Peyer's patch (tissue), 4 donors: ENCODE measurements at regions not wholly inside any gene's neighbourhood (a gene's known extent, or its start where the extent isn't known, plus 50 kb on each side); places are given as distances from the start of the nearest gene placed in this dataset.

Experiments used
- POLR2A ChIP-seq, 2 donors: fragments of 450-650 bp; IDR thresholded peaks; one replicate each; pipeline ENCODE4 v1.5.1; 2017; ENCODE audit warnings: antibody characterized with exemption in 2 of 2, mild to moderate bottlenecking in 2 of 2, moderate library complexity in 2 of 2
- TF ChIP-seq, protein P1 (sequence below), 6 experiments: fragments of 450-650 bp in 4 of 6; fragments of 200-600 bp in 2 of 6; sonication (generic) in 1 of 6; IDR thresholded peaks; one replicate each; pipeline ENCODE4 v1.5.1; 2017 to 2019; ENCODE audit warnings: antibody characterized with exemption in 6 of 6, mild to moderate bottlenecking in 3 of 6, moderate library complexity in 1 of 6

DNA sequence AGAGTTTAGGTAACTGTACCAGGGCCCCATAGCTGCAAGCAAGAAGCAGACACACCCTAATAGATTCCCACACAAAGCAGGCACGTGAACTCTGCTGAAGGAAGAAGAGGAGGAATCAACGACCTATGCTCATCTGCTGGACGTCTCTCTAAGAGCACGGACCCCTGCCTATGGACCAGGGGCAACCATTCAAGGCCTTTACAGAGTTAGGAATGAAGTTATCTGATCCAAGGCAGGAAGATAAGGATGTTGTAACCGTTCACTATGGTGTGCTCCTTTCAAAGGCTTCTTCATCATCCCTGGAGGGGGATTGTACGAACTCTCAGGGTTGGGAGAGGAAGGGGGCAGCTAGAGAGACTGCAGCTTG, 141.6 kb upstream of the PARP11 start:
- no peak for TF ChIP-seq POLR2A (IDR thresholded peaks at IDR 0.05)
- TF ChIP-seq, protein P1, sequence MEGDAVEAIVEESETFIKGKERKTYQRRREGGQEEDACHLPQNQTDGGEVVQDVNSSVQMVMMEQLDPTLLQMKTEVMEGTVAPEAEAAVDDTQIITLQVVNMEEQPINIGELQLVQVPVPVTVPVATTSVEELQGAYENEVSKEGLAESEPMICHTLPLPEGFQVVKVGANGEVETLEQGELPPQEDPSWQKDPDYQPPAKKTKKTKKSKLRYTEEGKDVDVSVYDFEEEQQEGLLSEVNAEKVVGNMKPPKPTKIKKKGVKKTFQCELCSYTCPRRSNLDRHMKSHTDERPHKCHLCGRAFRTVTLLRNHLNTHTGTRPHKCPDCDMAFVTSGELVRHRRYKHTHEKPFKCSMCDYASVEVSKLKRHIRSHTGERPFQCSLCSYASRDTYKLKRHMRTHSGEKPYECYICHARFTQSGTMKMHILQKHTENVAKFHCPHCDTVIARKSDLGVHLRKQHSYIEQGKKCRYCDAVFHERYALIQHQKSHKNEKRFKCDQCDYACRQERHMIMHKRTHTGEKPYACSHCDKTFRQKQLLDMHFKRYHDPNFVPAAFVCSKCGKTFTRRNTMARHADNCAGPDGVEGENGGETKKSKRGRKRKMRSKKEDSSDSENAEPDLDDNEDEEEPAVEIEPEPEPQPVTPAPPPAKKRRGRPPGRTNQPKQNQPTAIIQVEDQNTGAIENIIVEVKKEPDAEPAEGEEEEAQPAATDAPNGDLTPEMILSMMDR (IDR thresholded peaks at IDR 0.05) = no peak
